Panc1 (cell line): ENCODE measurements at regions not wholly inside any gene's neighbourhood (a gene's known extent, or its start where the extent isn't known, plus 50 kb on each side); places are given as distances from the start of the nearest gene placed in this dataset.

Source experiments
- ATAC-seq: fragments of 200-7000 bp; cut with Tn5 transposase; 2 replicates; pipeline ENCODE4 v1.9.1; 2020; ENCODE audit warnings: mild to moderate bottlenecking, moderate library complexity
- BruUV-seq: library from RNA; stranded (reverse); fragments of 400-500 nt; replicated peaks from 2 replicates; lab custom pipeline; 2021; lab: Mats Ljungman, UMichigan
- CTCF ChIA-PET: fragments of 300-600 bp; sonication (Branson Sonifier 250); formaldehyde crosslinking; loops from one replicate; lab custom pipeline; 2022; ENCODE audit warnings: antibody characterized with exemption; lab: Charles Lee
- POLR2A ChIA-PET: fragments of 300-600 bp; sonication (Branson Sonifier 250); formaldehyde crosslinking; loops from one replicate; lab custom pipeline; 2022; ENCODE audit warnings: antibody characterized with exemption; lab: Charles Lee
- DNase-seq: peaks from one replicate; pipeline ENCODE4 v3.0.0-alpha.2; 2010; ENCODE audit warnings: low read depth, low spot score
- H3K27ac ChIP-seq: 2 replicates; pipeline ENCODE4 v1.5.1; 2011; ENCODE audit warnings: mild to moderate bottlenecking, low read length, inconsistent platforms
- H3K27me3 ChIP-seq: fragments of 200-500 bp; sonication (Bioruptor generic); 2 replicates; pipeline ENCODE4 v1.6.0; 2014; ENCODE audit warnings: low read length, inconsistent platforms; ENCODE audit not compliant: control insufficient read depth, insufficient read depth
- H3K36me3 ChIP-seq: fragments of 200-500 bp; sonication (Bioruptor generic); 2 replicates; pipeline ENCODE4 v1.5.1; 2014; ENCODE audit warnings: inconsistent platforms, mild to moderate bottlenecking, low read length, moderate library complexity; ENCODE audit not compliant: control insufficient read depth, insufficient read depth
- H3K4me1 ChIP-seq: 2 replicates; pipeline ENCODE4 v1.5.1; 2011; ENCODE audit warnings: inconsistent platforms, mild to moderate bottlenecking, low read length, moderate library complexity; ENCODE audit not compliant: control insufficient read depth, insufficient read depth
- H3K4me3 ChIP-seq, 2 experiments: 2 replicates each; pipeline ENCODE4 v1.5.1; 2011 to 2012; ENCODE audit warnings: low read depth in 2 of 2, low read length in 2 of 2, mild to moderate bottlenecking in 2 of 2, inconsistent platforms in 1 of 2, moderate library complexity in 1 of 2
- H3K9me3 ChIP-seq: fragments of 200-500 bp; sonication (Bioruptor generic); 2 replicates; pipeline ENCODE4 v1.5.1; 2014; ENCODE audit warnings: low read depth, mild to moderate bottlenecking, inconsistent platforms, low read length, moderate library complexity; ENCODE audit not compliant: control insufficient read depth, insufficient read depth
- POLR2AphosphoS5 ChIP-seq: IDR thresholded peaks from 2 replicates; pipeline ENCODE4 v1.6.1; 2012; ENCODE audit warnings: mild to moderate bottlenecking, low read depth, low read length, moderate library complexity
- SIN3A ChIP-seq: IDR thresholded peaks from 2 replicates; pipeline ENCODE4 v1.6.1; 2012; ENCODE audit warnings: low read depth, mild to moderate bottlenecking, low read length, moderate library complexity, borderline replicate concordance; ENCODE audit not compliant: insufficient read depth
- TCF7L2 ChIP-seq: IDR thresholded peaks from 2 replicates; pipeline ENCODE4 v1.6.1; 2011; ENCODE audit warnings: mild to moderate bottlenecking, low read depth, low read length, inconsistent platforms
- in situ Hi-C: cut with HindIII; loops from 2 replicates; pipeline ENCODE4 v1.10.0; 2016; ENCODE audit warnings: low sequenced_read_pairs, low pct_unique_long_range_greater_than_20kb
- intact Hi-C: fragments of 100-400 bp; cut with micrococcal nuclease; formaldehyde crosslinking; loops from one replicate; pipeline ENCODE4 v1.10.0; 2022; ENCODE audit not compliant: unreplicated experiment
- TF ChIP-seq, protein P1 (sequence below), 2 experiments: IDR thresholded peaks; 2 replicates each; pipeline ENCODE4 v1.6.1; 2011 to 2012; ENCODE audit warnings: low read depth in 2 of 2, control low read depth in 1 of 2, low read length in 1 of 2, mild to moderate bottlenecking in 1 of 2, moderate library complexity in 1 of 2; ENCODE audit not compliant: insufficient read depth in 1 of 2
- TF ChIP-seq, protein P2 (sequence below): fragments of 450-650 bp; IDR thresholded peaks from 2 replicates; pipeline ENCODE4 v1.5.1; 2017; ENCODE audit warnings: mild to moderate bottlenecking

DNA sequence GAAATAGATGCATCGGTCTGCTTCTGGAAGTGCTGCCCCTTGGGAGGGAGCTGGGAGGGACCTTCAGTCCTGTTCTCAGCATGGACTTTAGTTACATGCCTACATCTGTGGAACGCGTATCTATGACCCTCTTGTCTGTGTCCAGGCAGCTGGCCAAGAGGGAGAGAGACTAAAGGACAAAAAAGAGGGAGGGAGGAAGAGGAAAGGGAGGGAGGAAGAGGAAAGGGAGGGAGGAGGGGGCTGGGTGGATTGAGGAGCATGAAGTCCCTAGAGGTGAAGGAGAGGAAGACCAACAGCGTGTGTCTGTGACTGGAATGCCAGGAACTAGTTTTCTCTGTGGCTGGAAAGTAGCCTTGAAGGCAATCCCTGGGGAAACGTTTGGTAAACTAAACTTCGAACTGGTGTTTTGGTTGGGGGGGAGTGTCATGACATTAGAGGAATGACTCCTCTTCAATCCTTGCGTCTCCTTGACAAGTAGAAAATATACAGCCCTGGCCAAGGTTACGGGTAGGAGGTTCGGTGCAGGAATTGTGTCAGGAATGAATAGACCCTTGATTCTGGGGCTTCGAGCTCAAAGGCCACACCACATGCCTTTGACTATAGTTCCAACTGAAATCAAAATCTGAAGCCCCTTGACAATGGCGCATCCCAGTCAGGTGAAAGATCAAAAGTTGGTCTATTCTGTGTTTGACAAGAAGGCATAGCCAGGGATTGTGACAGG lies 52.0 kb upstream of the PLEKHG1 start:
- Histone ChIP-seq H3K9me3 (no peaks in the 10 kb centered on the region), H3K4me3 (no peak overlapping the region), H3K4me1 (no peaks in the 10 kb centered on the region), H3K27ac (no peak overlapping the region), H3K27me3 (peaks cover 5% of the 10 kb centered on the region; the same call in 1 of the 2 replicates), H3K36me3 (no peaks in the 10 kb centered on the region)
- TF ChIP-seq POLR2AphosphoS5 (no peak), TCF7L2 (no peak), SIN3A (no peak)
- TF ChIP-seq, protein P1, sequence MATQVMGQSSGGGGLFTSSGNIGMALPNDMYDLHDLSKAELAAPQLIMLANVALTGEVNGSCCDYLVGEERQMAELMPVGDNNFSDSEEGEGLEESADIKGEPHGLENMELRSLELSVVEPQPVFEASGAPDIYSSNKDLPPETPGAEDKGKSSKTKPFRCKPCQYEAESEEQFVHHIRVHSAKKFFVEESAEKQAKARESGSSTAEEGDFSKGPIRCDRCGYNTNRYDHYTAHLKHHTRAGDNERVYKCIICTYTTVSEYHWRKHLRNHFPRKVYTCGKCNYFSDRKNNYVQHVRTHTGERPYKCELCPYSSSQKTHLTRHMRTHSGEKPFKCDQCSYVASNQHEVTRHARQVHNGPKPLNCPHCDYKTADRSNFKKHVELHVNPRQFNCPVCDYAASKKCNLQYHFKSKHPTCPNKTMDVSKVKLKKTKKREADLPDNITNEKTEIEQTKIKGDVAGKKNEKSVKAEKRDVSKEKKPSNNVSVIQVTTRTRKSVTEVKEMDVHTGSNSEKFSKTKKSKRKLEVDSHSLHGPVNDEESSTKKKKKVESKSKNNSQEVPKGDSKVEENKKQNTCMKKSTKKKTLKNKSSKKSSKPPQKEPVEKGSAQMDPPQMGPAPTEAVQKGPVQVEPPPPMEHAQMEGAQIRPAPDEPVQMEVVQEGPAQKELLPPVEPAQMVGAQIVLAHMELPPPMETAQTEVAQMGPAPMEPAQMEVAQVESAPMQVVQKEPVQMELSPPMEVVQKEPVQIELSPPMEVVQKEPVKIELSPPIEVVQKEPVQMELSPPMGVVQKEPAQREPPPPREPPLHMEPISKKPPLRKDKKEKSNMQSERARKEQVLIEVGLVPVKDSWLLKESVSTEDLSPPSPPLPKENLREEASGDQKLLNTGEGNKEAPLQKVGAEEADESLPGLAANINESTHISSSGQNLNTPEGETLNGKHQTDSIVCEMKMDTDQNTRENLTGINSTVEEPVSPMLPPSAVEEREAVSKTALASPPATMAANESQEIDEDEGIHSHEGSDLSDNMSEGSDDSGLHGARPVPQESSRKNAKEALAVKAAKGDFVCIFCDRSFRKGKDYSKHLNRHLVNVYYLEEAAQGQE (IDR thresholded peaks at IDR 0.05; ENCODE audit: insufficient read depth in 1 of 2, low read depth in 2 of 2, low read length in 1 of 2): no peak
- TF ChIP-seq, protein P2, sequence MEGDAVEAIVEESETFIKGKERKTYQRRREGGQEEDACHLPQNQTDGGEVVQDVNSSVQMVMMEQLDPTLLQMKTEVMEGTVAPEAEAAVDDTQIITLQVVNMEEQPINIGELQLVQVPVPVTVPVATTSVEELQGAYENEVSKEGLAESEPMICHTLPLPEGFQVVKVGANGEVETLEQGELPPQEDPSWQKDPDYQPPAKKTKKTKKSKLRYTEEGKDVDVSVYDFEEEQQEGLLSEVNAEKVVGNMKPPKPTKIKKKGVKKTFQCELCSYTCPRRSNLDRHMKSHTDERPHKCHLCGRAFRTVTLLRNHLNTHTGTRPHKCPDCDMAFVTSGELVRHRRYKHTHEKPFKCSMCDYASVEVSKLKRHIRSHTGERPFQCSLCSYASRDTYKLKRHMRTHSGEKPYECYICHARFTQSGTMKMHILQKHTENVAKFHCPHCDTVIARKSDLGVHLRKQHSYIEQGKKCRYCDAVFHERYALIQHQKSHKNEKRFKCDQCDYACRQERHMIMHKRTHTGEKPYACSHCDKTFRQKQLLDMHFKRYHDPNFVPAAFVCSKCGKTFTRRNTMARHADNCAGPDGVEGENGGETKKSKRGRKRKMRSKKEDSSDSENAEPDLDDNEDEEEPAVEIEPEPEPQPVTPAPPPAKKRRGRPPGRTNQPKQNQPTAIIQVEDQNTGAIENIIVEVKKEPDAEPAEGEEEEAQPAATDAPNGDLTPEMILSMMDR: no peak
- intact Hi-C loops (no loop called here), in situ Hi-C loops (no loop called here)
- DNase-seq (no peak), ATAC-seq (no peak)
- CTCF ChIA-PET: no interaction called here
- no TSS peak for BruUV-seq
- POLR2A ChIA-PET: interaction anchor here (0.6 kb wide), 1 partner anchor 490 kb away, joined by 6 read pairs; no protein-coding TSS in a partner anchor

DNA sequence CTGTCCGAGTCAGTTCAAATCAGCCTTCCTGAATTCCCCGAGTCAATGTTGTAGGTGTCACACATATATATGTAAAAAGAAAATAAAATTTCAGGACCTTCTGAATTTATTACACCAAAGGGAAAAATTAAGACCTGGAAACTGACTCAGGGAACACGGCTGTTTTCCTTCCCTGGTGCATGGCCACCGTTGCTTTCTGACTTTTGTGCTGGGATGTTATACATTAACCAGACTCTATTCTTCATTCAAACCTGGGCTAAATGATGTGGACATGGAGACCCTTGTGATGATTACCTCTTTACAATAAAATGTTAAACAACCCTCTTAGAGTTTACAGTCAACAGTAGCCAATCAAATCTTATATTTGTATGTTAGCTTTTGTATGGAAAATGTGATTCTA lies 51.4 kb upstream of the PLEKHG1 start:
- H3K27me3 ChIP-seq: peaks cover 5% of the 10 kb centered on the region; the same call in 1 of the 2 replicates
- in situ Hi-C loops (no loop called here), intact Hi-C loops (no loop called here)
- no peaks in the 10 kb centered on the region for H3K36me3 ChIP-seq
- TF ChIP-seq, protein P2: no peak
- TF ChIP-seq TCF7L2 (no peak), SIN3A (no peak), POLR2AphosphoS5 (no peak)
- TF ChIP-seq, protein P1 (IDR thresholded peaks at IDR 0.05; ENCODE audit: insufficient read depth in 1 of 2, low read depth in 2 of 2, low read length in 1 of 2): no peak
- H3K9me3 ChIP-seq: no peaks in the 10 kb centered on the region
- ATAC-seq: no peak
- ChIA-PET CTCF (no interaction called here), POLR2A (no interaction called here)
- no TSS peak for BruUV-seq
- H3K27ac ChIP-seq: no peak overlapping the region
- H3K4me1 ChIP-seq: no peaks in the 10 kb centered on the region
- no peak overlapping the region for H3K4me3 ChIP-seq
- no peak for DNase-seq
